ENCODE measurements at regions not wholly inside any gene's neighbourhood (a gene's known extent, or its start where the extent isn't known, plus 50 kb on each side); places are given as distances from the start of the nearest gene placed in this dataset.

DNA sequence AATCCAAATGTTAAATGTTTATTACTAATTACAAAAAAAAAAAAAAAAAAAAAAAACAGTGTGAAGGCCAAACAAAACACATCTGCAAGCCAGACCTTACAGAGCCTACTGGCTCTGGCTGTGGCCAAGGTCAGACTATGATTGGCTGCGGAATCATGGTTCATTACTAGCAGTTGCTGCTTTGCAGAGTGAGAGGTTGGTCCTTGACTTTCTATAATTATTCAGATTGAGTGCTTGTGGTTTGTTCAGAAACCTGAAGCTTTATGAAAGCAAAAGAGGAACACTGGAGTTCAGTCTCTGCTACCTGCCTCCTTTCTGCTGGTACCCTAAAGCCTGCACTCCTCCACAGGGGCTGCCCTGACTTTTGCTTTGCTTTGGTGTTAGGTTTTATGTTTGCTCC, 550.9 kb downstream of the BCL11B start:
- no peak for DNase-seq (ENCODE audit: low read depth)
- TF ChIP-seq, protein P1, sequence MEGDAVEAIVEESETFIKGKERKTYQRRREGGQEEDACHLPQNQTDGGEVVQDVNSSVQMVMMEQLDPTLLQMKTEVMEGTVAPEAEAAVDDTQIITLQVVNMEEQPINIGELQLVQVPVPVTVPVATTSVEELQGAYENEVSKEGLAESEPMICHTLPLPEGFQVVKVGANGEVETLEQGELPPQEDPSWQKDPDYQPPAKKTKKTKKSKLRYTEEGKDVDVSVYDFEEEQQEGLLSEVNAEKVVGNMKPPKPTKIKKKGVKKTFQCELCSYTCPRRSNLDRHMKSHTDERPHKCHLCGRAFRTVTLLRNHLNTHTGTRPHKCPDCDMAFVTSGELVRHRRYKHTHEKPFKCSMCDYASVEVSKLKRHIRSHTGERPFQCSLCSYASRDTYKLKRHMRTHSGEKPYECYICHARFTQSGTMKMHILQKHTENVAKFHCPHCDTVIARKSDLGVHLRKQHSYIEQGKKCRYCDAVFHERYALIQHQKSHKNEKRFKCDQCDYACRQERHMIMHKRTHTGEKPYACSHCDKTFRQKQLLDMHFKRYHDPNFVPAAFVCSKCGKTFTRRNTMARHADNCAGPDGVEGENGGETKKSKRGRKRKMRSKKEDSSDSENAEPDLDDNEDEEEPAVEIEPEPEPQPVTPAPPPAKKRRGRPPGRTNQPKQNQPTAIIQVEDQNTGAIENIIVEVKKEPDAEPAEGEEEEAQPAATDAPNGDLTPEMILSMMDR (IDR thresholded peaks at IDR 0.05; ENCODE audit: insufficient read depth, low read depth, low read length): no peak
- H3K27me3 ChIP-seq (ENCODE audit: control insufficient read depth, insufficient read depth, low read length): no peaks in the 10 kb centered on the region
- ChIA-PET CTCF (no interaction called here), POLR2A (no interaction called here)
- no peak overlapping the region for H3K4me3 ChIP-seq (ENCODE audit: low read depth, low read length)
- H3K36me3 ChIP-seq (ENCODE audit: control insufficient read depth, insufficient read depth, low read length): no peaks in the 10 kb centered on the region

DNA sequence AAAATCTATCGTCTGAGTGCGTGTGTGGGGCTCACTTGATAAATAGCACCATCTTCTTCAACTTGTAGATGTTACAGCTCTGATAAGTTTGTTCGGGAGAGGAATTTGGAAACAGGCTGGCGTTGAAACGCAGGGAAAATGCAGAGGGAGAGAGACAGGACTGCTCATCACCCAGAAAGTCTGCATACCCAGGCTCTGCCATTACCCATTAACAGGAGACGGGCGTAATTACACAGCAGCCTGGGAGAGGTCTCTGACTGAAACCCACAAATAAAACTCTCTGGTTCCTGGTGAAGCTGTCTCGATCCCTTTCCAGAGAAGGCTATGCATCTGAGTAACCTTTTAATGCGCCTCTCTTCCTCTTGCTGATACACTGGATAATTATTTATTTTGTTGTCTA, 547.3 kb downstream of the BCL11B start:
- no peaks in the 10 kb centered on the region for H3K36me3 ChIP-seq (ENCODE audit: control insufficient read depth, insufficient read depth, low read length)
- H3K4me3 ChIP-seq (ENCODE audit: low read depth, low read length): no peak overlapping the region
- POLR2A ChIA-PET: no interaction called here
- TF ChIP-seq, protein P1 (IDR thresholded peaks at IDR 0.05; ENCODE audit: insufficient read depth, low read depth, low read length): no peak
- CTCF ChIA-PET: no interaction called here
- DNase-seq (ENCODE audit: low read depth): no peak
- no peaks in the 10 kb centered on the region for H3K27me3 ChIP-seq (ENCODE audit: control insufficient read depth, insufficient read depth, low read length)

DNA sequence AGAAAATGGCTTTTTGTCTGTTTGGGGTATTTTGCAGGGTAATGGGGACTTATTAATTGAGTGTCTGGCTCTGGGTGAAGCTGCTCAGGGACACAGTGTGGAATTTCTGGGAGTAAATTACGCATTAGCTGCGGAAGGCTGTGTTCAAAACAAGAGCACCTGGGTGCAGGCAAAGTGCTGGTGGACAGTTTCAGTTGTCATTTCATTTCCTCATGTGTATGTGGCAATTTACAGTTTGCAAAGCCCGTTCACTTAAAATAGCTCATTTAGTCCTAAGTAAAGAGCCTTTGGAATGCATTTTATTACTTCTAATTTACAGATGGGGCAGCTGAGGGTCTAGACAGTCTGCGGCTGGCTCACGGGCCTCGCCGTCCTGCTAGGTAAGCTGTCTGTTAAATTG, 546.8 kb downstream of the BCL11B start:
- POLR2A ChIA-PET: no interaction called here
- Histone ChIP-seq H3K36me3 (ENCODE audit: control insufficient read depth, insufficient read depth, low read length) (no peaks in the 10 kb centered on the region), H3K4me3 (ENCODE audit: low read depth, low read length) (no peak overlapping the region), H3K27me3 (ENCODE audit: control insufficient read depth, insufficient read depth, low read length) (no peaks in the 10 kb centered on the region)
- TF ChIP-seq, protein P1 (IDR thresholded peaks at IDR 0.05; ENCODE audit: insufficient read depth, low read depth, low read length): no peak
- DNase-seq (ENCODE audit: low read depth): no peak
- CTCF ChIA-PET: no interaction called here

DNA sequence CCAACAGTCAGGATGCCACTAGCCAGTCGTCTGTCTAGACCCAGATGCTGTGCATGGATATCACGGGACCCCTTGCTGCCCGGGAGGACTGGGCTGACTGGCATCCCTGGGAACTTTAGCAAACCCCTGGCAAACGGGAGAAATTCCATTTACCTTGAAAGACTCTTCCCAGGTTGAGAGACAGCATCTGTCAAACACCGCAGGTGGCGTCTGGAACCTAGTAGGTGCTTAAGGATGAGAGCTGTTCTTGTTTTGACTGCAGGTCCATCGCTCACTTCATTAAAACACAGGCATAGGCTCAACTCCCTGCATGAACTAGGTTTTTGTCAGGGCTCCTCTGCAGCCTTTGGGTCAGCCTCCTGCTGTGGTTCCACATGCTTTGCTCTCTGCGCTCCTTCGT, 546.3 kb downstream of the BCL11B start:
- Histone ChIP-seq H3K27me3 (ENCODE audit: control insufficient read depth, insufficient read depth, low read length) (no peaks in the 10 kb centered on the region), H3K36me3 (ENCODE audit: control insufficient read depth, insufficient read depth, low read length) (no peaks in the 10 kb centered on the region), H3K4me3 (ENCODE audit: low read depth, low read length) (no peak overlapping the region)
- DNase-seq (ENCODE audit: low read depth): no peak
- TF ChIP-seq, protein P1 (IDR thresholded peaks at IDR 0.05; ENCODE audit: insufficient read depth, low read depth, low read length): no peak
- ChIA-PET POLR2A (no interaction called here), CTCF (no interaction called here)

DNA sequence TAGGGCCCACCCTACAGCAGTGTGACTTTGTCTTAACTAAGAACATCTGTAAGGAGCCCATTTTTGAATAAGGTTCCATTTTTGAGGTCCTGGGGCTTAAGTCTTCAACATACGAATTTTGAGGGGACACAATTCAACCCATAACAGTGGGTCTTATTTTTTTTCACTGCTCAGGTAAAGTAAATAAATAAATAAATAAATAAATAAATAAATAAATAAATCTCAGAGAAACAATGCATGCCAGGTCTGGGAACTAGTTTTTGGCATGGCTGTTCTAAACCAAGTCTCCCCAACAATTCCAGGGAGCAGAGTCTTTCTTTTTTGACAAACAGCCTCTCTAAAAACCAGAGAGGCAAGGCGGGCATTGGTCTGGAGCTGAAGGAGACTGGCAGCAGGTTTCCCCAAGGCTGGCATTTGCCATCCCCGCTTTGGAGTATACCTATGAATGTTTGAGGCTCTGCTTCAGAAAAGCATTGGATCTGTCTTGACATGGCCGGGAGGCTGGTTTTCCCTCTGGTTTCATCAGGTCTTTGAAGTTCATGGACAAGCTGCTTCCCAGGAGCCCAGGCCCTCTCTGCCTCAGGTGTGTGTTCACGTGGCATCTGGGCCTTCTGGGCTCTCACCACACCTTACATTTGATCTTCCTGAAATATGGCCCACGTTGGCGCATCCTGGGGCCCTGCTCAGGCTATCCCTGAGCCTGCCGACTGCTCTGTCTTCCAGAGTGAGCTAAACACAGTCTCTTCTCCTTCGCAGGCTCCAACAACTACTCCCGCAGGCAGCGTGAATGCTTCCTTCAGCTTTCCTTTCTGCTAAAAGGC, 545.2 kb downstream of the BCL11B start:
- TF ChIP-seq, protein P1 (IDR thresholded peaks at IDR 0.05; ENCODE audit: insufficient read depth, low read depth, low read length): no peak
- DNase-seq (ENCODE audit: low read depth): no peak
- Histone ChIP-seq H3K36me3 (ENCODE audit: control insufficient read depth, insufficient read depth, low read length) (no peaks in the 10 kb centered on the region), H3K4me3 (ENCODE audit: low read depth, low read length) (no peak overlapping the region), H3K27me3 (ENCODE audit: control insufficient read depth, insufficient read depth, low read length) (no peaks in the 10 kb centered on the region)
- POLR2A ChIA-PET: no interaction called here
- CTCF ChIA-PET: interaction anchor here (0.6 kb wide), 1 partner anchor 110 kb away, joined by 3 read pairs; no protein-coding TSS in a partner anchor
